HG03432 (cell line): ENCODE measurements at regions not wholly inside any gene's neighbourhood (a gene's known extent, or its start where the extent isn't known, plus 50 kb on each side); places are given as distances from the start of the nearest gene placed in this dataset.

ENCODE experiments used
- ATAC-seq: cut with Tn5 transposase; IDR thresholded peaks from one replicate; pipeline ENCODE4 v1.9.1; 2021; ENCODE audit warnings: mild to moderate bottlenecking, moderate library complexity; ENCODE audit not compliant: unreplicated experiment

DNA sequence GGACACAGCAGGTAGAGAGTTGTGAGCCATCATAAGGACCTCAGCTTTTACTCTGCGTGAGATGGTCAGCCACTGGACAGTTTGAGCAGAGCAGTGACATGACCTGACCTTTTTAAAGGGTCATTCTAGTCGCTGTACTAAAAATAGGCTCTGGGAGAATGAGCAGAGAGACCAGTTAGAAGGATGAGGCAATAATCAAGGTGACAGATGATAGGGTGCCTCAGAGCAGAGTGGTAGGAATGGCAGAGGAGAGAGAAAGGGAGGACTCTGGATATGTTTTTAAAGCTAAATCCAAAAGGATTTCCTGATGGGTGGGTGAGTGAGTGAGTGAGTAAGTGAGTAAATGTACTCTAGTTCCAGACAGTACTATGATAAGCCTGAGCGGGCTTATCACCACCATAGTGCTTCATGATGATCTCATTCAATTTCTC, 83.6 kb upstream of the ARHGAP5 start:
- ATAC-seq = no peak

DNA sequence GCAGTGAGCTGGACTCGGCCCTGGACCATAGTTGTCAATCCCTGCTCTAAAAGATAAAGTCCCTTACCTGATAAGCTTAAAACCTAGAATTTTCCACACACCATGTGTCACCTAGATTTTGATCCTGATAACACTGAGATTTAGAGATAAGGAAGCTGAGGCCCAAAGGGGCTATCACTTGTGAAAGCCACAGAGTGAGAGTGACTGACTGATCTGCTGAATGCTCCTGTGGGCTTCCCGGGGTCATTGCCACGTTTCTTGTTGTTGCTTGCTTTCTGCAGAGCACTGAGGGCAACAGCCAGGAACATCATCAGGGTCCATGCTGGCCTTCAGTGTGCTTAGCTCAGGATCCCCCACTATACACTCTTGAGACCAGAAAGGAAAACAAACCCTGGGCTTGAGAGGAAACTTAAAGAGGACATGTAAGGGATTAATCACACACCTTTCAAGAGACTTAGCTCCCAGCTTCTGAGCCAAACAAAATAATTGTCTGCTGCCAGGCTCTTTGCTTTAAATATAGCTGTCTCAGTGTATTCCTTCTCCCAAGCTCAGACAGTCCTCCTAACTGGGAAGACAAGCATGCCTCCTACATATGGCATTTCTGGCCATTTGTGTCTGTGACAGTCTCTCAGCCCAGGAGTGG, 82.6 kb upstream of the ARHGAP5 start:
- ATAC-seq = no peak

DNA sequence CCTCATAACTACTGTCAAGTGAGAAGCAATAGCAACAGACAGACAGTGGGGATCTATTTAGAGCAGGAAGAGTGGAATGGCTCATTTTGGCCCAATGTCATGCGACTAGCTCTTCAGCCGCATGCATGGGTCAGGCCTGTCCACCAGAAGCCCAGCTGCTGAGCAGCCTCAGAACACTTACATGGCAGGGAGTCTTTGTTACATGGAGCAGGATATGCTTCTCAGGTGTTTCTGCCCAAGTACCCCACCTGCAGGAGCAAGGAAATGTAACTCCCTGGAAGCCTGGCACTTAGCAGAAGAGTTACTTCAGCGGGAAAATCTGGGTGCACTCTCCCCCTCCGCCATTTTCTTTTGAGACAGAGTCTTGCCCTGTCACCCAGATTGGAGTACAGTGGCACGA, 73.5 kb upstream of the ARHGAP5 start:
- no peak for ATAC-seq

DNA sequence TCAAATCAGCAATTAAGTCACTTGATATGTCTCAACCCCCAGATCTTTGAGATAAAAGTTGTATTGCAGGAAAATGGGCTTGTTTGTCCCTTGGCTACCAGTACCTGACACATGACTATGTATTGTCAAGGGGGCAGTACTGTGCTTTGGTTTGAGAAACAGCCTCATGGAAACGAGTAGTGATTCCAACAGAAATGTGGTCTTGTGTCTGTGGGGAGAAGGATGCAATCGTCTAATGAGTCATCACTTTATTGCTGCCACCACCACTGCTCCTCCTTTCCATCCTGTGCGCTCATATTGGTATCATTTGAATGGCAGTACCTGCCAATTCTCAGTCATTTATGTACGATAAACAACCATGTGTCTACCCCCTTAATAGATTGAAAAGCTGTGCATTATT, 72.8 kb upstream of the ARHGAP5 start:
- no peak for ATAC-seq

DNA sequence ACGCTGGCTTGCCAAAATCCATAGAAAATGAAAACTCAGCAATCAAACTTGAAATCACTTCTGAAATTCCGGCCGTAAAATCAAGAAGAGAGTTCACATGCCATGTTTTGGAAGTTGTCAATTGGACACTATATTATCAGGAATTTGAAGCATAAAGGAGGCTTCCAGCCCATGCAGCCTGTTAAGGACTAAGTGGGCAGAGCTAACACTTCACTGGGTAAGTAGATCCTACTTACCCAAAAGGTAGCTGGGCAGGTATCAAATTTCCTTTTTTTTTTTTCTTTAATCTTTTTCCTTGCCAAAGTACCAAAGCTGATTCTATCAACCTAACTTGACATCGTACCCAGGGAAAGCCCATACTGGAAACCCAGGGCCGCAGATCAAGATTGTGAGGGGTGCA, 71.5 kb upstream of the ARHGAP5 start:
- no peak for ATAC-seq

DNA sequence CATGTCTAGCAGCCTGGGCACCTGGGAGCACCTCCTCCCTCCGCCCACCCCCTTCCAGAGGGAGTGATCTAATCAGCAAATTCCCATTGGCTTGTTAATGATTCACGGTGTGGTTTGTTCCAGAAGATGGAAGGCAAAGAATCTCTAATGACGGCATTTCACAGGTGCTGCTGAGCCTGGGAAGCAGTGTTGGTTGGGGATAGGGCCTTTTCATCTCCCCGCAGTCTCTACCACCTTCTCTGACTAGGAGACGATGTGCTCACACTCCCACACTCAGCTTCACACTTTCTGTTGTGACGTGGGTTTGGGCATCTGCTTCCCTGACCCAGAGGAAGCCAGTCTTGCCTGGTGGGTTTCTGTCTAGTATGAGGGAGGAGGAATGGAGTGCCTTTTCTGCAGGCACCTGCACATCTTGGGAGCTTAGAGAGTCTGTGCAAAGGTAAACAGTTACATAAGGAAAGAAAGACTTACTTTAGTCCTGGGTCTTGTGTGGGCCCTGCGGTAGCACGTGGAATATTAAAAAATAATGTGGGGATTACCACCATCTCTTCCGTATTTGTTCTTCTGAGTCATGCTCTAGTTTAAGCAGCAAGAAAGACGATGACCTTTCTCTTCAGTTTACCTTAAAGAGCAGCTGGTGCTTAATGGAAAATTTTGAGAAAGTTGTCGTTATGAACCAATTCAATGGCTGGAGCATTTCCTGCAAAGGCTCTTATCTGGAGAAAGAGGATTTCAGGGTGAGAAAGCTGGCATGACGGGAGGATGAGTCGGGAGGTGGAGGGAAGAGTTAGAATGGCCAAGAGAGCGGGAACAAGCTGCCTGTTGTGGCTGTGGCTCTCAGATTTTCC, 70.6 kb upstream of the ARHGAP5 start:
- ATAC-seq = no peak

DNA sequence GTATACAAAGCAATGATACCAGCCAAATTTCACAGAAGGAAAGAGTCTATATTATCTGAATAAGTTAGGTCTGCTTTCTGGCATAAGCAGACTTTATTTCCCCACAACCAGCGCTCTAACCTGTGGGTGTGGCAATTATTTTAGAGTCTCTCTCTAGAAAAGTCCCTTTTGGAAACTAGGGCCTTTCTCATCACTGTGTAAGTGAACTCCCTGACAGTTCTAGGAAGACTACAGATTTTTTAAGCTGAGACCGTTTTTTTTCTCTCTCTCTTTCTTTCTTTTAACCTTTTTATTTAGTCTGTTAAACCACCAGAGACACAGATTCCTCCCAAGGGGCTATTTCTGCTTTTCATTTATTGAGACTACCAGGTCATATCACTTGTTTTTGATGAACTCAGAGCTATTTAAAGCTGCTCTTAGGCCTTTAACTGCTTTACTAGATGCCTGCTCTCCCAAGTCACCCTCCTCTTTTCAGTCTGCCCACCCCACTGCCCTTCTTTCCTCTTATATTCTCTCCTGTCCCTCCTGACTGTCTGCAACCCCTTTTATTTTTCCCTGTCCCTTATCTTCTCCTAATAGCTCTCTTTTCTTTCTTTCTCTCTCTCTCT, 69.2 kb upstream of the ARHGAP5 start:
- ATAC-seq = no peak

DNA sequence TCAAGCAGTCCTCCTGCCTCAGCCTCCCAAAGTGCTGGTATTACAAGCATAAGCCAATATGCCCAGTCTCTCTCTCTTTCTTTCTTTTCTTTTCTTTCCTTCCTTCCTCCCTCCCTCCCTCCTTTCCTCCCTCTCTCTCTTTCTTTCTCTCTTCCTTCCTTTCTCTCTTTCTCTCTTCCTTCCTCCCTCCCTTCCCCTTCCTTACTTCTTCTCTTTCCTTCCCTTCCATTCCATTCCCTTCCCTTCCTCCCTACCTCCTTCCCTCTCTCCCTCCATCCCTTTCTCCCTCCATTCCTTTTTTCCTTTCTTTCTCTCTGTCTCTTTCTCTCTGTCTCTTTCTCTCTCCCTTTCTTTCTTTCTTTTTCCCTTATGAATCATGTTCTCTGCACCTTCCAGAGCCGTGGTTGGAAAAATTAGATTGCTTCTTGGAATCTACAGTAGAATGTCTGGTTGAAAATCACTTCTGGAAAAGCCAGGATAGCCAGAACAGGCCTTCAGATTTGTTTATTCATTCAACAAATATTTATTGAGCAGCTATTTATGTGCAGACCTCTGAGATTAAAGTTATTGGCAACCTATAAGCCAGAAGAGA, 68.4 kb upstream of the ARHGAP5 start:
- no peak for ATAC-seq

DNA sequence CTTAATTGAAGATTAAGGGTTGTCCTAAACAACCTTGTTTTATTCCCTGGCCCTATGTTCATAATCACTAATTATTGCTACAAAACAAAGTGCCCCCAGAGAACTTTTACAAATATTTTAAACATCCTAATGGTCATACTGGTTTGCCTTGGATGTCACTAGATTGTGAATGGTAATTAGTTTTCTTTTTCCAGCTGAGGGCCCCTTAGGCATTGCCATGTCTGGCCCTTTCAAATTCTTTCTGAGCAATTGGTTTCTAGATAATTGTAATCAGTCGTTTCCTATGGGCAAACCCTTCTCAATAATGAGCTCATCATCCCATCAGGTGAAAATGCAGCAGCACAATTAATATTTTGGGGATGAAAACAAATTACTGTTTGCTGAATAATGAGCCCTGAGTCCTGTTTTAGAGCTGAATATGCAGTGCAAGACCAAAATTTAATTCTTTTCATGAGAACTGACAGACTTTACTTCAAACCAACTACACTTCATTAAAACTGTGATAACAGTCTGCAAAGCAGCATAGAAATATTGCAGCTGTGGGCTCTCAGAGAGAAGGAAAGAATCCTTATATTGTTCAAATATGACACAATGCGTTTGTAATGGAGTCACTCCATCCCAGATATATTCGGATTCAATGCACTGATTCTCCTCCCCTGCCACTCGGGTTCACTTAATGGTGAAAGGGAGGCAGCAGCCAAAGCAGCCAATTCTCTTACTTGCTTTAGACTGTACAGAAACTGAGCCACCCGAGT, 67.7 kb upstream of the ARHGAP5 start:
- no peak for ATAC-seq

DNA sequence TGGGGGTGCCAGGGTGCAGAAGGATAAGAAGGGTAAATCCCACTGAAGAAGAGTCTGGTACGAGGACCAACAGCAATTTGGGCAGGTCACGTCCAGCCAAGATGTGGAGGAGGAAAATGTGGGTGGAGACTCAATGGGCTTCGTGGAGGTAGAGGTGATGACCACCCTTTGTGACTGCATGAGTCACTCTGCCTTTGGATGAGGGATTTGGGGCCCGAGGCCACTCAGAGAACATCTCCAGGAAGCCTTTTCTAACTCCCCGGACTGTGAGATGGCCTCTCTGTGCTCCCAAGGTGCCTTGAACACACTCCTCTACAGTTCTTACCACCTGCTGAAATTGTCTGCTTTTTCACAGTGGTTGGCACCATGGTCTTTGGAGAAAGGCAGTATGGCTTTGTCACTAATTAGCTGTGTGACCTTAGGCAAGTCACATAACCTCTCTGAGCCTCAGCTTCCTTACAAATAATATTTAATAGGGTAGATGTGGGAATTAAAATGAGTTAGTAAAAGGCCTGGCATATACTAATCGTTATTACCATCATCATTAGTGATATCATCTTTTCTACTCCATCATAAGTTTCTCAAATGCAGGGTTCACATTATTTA, 67.0 kb upstream of the ARHGAP5 start:
- ATAC-seq = no peak

DNA sequence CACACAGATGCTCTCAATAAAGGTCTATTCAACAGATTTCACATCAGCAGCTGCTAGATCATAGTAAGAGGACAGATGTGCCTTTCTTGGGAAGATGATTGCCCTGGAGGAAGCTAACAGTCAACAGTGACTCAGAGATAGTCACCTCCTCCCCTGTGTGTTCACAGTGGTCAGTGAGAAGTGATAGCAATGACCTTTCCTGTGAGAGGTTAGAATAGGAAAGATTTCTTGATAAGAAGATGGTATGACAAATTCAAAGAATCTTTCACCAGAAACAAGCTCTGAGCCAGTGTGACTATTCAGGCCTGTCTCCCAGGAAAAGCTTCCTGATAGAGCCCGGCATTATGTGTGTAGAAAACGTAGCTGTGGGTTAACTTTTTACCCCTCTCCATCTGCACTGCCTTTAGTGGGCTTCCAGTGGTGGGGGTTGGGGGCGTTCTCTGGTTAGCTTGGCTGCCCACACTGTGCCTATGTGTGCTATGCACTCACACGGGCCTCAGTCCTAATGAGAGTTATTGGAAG, 66.4 kb upstream of the ARHGAP5 start:
- ATAC-seq = no peak

DNA sequence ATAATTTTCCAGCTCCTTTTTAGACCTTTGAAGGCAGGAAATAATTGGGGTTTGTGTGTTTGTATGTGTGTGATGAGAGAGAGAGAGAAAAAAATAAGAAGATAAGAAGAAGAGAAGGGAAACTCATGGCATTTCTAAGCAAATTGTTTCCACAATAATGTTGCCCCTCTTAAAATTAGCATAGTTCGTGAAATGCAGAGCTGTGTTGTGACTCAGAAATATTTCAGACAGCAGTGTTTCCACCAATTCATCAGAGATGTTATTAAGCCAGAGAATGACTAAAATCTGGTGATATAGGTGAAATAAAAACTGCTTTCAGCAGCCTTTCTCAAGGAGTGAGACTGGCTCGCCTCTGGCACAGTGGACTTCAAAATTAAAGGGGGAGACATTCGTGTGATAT, 65.9 kb upstream of the ARHGAP5 start:
- no peak for ATAC-seq

DNA sequence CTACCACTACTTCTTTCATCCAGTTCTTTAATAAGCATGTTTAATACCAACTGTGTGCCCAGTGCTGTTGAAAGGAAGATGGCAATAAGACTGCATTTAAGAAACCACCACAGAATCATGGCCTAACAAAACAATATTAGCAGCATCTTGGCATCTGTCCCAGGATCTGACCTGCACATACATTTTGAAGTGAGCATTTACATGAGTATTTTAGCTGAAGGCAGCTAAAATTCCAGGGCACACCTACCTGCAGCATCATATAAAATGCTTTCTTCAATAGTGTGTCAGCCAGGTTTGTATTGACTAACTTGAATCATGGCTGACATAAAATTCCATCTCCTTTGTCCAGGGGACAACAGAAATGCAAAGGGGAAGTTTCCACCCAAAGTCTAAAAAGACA, 65.0 kb upstream of the ARHGAP5 start:
- ATAC-seq = no peak

DNA sequence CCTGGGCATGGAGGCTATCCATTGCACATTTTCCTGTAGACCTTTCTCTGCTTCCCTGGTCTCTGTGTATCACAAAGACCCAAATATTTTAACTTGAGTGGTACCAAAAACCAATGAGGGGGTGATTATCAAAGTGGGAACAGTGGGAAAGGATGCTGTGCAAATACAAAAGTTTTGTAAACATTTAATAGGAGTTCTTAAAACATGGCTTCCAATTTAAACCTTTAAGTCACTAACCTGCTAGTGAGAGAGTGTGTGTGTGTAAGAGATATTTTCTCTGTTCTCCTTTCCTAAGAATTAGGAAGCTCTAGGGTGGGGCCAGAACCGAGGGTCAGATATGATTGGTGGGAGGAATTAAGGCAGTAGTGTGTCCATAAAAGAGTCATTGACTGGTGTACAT, 64.5 kb upstream of the ARHGAP5 start:
- no peak for ATAC-seq

DNA sequence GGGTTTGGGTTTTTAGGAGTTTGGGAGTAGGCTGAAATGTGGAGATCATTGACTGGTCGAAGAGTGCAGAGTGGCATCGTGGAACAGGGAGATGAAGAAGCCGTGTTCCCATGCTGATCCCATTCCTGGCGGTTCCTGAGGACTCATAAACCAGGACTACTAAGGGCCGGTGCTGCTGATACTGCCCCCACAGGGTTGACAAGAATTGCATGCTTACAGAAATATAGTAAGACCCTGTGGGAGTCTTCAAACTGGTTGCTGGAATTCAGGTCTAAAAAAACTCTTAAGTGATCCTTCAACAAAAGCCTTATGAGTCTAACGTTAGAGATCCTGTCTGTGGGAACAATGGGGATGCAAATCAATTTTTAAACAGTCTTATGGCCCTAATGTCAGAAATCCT, 64.0 kb upstream of the ARHGAP5 start:
- ATAC-seq = no peak

DNA sequence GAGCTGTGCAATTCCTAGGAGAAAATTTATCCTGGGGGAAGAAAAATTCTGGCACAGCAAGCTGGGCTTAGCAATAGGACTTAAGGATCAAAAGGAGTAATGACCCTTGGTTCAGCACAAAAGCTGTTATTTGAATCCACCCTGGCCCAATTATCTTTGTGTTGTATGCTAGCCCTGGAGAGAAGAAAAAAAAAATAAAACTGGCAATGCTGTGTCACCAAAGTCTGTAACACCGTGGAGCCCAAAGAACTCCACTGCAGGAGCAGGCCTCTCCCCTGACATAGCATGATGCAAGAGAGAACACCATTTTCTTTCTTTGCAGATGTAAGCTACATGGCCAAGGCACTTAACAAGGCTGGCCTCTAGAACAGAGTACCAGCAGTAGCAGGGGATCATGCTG, 63.0 kb upstream of the ARHGAP5 start:
- ATAC-seq = no peak

DNA sequence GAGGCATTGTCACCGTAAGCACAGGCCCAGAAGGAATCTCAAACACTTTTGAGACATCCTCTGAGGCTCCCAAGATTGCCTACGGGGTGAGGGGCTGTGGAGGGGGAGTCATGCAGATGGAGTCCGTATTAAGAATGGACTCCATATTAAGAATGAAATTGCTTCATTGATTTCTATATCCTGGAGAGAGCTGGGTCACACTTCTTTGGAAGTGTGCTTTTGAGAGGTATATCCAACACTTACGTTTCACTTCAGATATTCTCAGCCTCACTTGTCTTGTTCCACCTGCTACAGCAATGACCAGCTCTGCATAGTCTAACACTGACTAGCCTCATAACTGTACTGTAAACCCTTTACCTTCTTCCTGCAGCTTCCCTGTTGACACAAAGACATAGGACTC, 62.6 kb upstream of the ARHGAP5 start:
- no peak for ATAC-seq

DNA sequence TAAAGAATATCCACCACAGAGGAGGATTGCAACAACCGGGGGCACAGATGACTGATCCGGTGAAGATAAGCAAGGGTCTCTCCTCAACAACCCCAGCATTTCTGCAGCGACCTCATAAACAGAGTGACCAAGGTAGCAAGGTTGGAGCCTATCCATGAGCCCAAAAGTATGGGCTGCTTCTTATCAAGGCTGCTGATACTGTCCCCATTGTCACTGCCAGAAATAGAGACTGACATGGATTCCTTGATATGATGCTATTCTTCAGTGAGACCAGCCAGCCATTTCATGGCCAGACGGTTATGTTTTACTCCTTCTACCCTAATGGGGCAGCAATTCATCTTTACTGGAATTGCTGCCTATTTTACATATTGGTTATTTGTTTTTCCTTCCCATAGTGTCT, 61.9 kb upstream of the ARHGAP5 start:
- no peak for ATAC-seq

DNA sequence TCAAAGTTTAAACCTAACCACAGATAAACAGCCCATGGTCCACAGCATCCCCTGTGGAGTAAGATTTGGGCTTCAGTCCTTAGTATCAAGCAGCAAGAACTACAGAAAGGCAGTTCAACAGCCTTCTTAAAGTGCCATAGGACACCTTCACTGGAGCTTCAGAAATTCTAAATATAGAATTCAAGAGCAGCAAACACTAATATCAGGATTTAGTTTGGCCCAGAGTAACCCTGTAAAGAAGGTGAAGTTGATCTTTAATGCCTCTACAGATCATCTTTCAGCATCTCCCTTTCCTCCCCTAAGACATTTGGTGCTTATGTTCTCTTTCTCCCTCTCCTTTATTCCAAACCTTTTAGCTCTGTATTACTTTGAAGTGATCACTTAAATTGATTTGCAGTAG, 59.5 kb upstream of the ARHGAP5 start:
- no peak for ATAC-seq

DNA sequence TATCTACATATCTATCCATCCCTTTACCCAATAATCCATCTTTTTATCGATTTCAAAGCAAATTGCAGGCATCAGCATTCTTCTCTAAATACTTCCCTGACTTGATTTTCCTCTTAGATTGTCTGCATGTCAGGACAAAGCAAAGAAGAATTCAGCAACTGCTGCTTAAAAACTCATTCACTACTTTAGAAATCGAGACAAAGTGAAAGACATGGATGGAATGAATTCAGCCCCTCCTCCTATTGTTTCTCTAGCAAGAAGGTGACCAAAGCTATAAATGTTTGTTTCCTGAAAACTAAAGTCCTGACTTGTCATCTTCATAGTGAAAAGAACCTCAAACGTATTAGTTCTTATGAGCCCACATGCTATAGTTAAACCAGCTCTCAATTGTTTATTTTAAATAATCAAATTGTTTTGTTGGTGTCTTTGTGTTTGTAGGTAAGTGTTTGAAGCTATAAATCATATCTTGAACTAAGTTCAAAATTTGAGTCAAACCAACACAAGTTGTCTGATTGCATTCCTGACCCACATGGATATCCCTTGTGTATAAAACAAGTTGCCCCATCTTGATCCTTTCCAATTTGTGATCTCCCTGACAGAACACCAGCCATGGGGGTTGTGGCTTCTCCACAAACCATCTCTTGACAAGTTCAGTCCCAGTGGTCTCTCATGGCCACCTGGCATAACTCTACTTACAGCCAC, 58.6 kb upstream of the ARHGAP5 start:
- ATAC-seq = no peak
